Stimulated activated CD4-positive, alpha-beta T cell treated with anti-CD3 and anti-CD28 coated beads, Interleukin-15, amount 100 ng/mL, for 24 hours (primary cell): ENCODE measurements at regions not wholly inside any gene's neighbourhood (a gene's known extent, or its start where the extent isn't known, plus 50 kb on each side); places are given as distances from the start of the nearest gene placed in this dataset.
"Not testable (repeated sequence)": the region's sequence is repeated elsewhere in the genome, so short reads cannot be mapped to it uniquely, and the experiment has no call there.

Experiments
- DNase-seq: peaks from one replicate; pipeline ENCODE4 v3.0.0-alpha.2; 2020

GRCh38 chr10:31125789-31126188 lies 94.1 kb upstream of the ZNF438 start:
- DNase-seq: no peak

- DNase-seq: no peak
These were observed 94.9 kb upstream of the ZNF438 start for GRCh38 chr10:31126593-31126992.

- no peak for DNase-seq
These were observed 96.9 kb upstream of the ZNF438 start for GRCh38 chr10:31128536-31128935.

- no peak for DNase-seq
These were observed 97.6 kb upstream of the ZNF438 start for GRCh38 chr10:31129271-31129670.

GRCh38 chr10:31129880-31130405 lies 98.3 kb upstream of the ZNF438 start:
- DNase-seq: no peak

GRCh38 chr10:31130406-31130805 lies 98.7 kb upstream of the ZNF438 start:
- DNase-seq: no peak

- DNase-seq: no peak
These were observed 99.6 kb upstream of the ZNF438 start for GRCh38 chr10:31131251-31131650.

- no peak for DNase-seq
These were observed 101.1 kb upstream of the ZNF438 start for GRCh38 chr10:31132681-31133244.

GRCh38 chr10:31133251-31133791 lies 101.7 kb upstream of the ZNF438 start:
- no peak for DNase-seq

- DNase-seq: peak; percentile 79
These were observed 102.2 kb upstream of the ZNF438 start for GRCh38 chr10:31133792-31134310.

GRCh38 chr10:31134311-31134952 lies 102.8 kb upstream of the ZNF438 start:
- DNase-seq: peak; percentile 45

GRCh38 chr10:31135171-31135570 lies 103.5 kb upstream of the ZNF438 start:
- no peak for DNase-seq

- DNase-seq: not testable (repeated sequence)
These were observed 104.1 kb upstream of the ZNF438 start for GRCh38 chr10:31135791-31136190.

GRCh38 chr10:31136386-31136785 lies 104.7 kb upstream of the ZNF438 start:
- no peak for DNase-seq

GRCh38 chr10:31136930-31137885 lies 105.5 kb upstream of the ZNF438 start:
- DNase-seq: no peak

GRCh38 chr10:31138026-31138553 lies 106.4 kb upstream of the ZNF438 start:
- DNase-seq: no peak

GRCh38 chr10:31139497-31139896 lies 107.8 kb upstream of the ZNF438 start:
- DNase-seq: no peak

GRCh38 chr10:31140716-31141115 lies 109.1 kb upstream of the ZNF438 start:
- DNase-seq: no peak

GRCh38 chr10:31142026-31142425 lies 110.4 kb upstream of the ZNF438 start:
- no peak for DNase-seq

- no peak for DNase-seq
These were observed 111.8 kb upstream of the ZNF438 start for GRCh38 chr10:31143331-31143935.

- DNase-seq: no peak
These were observed 114.3 kb upstream of the ZNF438 start for GRCh38 chr10:31145986-31146385.

- DNase-seq: no peak
These were observed 115.0 kb upstream of the ZNF438 start for GRCh38 chr10:31146491-31147209.
